Right lobe of liver (tissue), 6 donors: ENCODE measurements at regions not wholly inside any gene's neighbourhood (a gene's known extent, or its start where the extent isn't known, plus 50 kb on each side); places are given as distances from the start of the nearest gene placed in this dataset.
"Not testable (repeated sequence)": the region's sequence is repeated elsewhere in the genome, so short reads cannot be mapped to it uniquely, and the experiment has no call there.

ENCODE experiments used
- ATAC-seq, 4 donors: fragments of 200-7000 bp; cut with Tn5 transposase; one replicate each; pipeline ENCODE4 v1.9.1; 2020; ENCODE audit warnings: mild to moderate bottlenecking in 4 of 4, moderate library complexity in 4 of 4
- DNase-seq, 3 donors: peaks; one replicate each; pipeline ENCODE4 v3.0.0-alpha.2; 2020
- H3K27ac ChIP-seq, 3 donors: fragments of 200-600 bp; one replicate each; pipeline ENCODE4 v1.8.0; 2022
- H3K27me3 ChIP-seq, 2 donors: fragments of 200-600 bp; one replicate each; pipeline ENCODE4 v1.8.0; 2022
- H3K36me3 ChIP-seq, 4 donors: fragments of 200-600 bp; sonication (generic) in 1 of 4; one replicate each; pipeline versions ENCODE4 v1.5.1 to v1.8.0; 2017 to 2022; ENCODE audit warnings: control low read depth in 1 of 4
- H3K4me1 ChIP-seq, 4 donors: fragments of 200-600 bp; sonication (generic) in 1 of 4; one replicate each; pipeline versions ENCODE4 v1.5.1 to v1.8.0; 2017 to 2022; ENCODE audit warnings: control low read depth in 1 of 4
- H3K4me3 ChIP-seq, 3 donors: fragments of 200-600 bp; one replicate each; pipeline ENCODE4 v1.8.0; 2022
- H3K9me3 ChIP-seq, 4 donors: fragments of 200-600 bp; sonication (generic) in 1 of 4; one replicate each; pipeline versions ENCODE4 v1.5.1 to v1.8.0; 2017 to 2022; ENCODE audit warnings: control low read depth in 1 of 4
- CTCF ChIP-seq, 4 donors: fragments of 200-600 bp in 3 of 4; fragments of 450-650 bp in 1 of 4; IDR thresholded peaks; one replicate each; pipeline versions ENCODE4 v1.5.1 to v1.8.0; 2016 to 2022; ENCODE audit warnings: antibody characterized with exemption in 4 of 4, mild to moderate bottlenecking in 2 of 4
- POLR2A ChIP-seq: fragments of 450-650 bp; IDR thresholded peaks from one replicate; pipeline ENCODE4 v1.6.1; 2017; ENCODE audit warnings: antibody characterized with exemption, mild to moderate bottlenecking
- whole genome bisulfite sequencing: methylation state at CpG from one replicate; pipeline ENCODE4 v1.1.6; 2018; ENCODE audit warnings: low coverage, low lambda C conversion rate; ENCODE audit not compliant: insufficient coverage; ENCODE audit errors: missing lambda C conversion rate; 5-methylcytosine and 5-hydroxymethylcytosine counted together
- intact Hi-C, 2 donors: fragments of 100-400 bp; cut with DNase I; formaldehyde crosslinking; loops; one replicate each; pipeline versions ENCODE4 v1.11.2 to v1.14.1; 2022
- donor health status: DM: no; HTN: yes; CAD: no.
- donor health status: DM: no; HTN: no; CAD: no.
- donor health status: DM: no; HTN: no; CAD: no.
- donor health status: DM: no; HTN: yes; CAD: no.
- donor health status: DM: no; HTN: yes; CAD: no.

DNA sequence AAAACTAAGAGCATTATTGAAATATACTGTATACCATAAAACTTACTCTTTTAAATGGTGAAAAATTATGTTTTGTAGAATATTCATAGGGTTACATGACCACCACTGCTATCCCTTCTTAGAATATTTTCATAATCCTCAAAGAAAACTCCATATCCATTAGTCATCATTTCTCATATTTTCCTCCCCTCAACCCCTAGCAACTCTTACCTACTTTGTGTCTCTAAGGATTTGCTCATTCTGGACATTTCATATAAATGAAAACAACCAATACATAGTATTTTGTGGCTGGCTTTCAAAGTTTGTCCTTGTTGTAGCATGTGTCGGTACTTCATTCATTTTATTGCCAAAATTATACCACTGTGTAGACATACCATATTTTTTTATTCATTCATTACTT is 863.8 kb downstream of the KCNA4 start:
- no peaks in the 10 kb centered on the region for H3K9me3 ChIP-seq
- no peak for ATAC-seq
- intact Hi-C loops, result no loop called here
- TF ChIP-seq CTCF (IDR thresholded peaks at IDR 0.05), result no peak
- TF ChIP-seq POLR2A, result no peak
- DNase-seq, result no peak
- no peaks in the 10 kb centered on the region for H3K36me3 ChIP-seq
- H3K4me1 ChIP-seq, result no peaks in the 10 kb centered on the region
- 70% methylated on average over 1 of the region's 1 CpG for WGBS
- no peaks in the 10 kb centered on the region for H3K27me3 ChIP-seq
- H3K27ac ChIP-seq, result no peak overlapping the region
- H3K4me3 ChIP-seq, result no peak overlapping the region

GRCh38 chr11:29142573-29142972 is 874.3 kb downstream of the KCNA4 start:
- H3K27me3 ChIP-seq, intact Hi-C loops, H3K4me3 ChIP-seq, H3K9me3 ChIP-seq, H3K36me3 ChIP-seq, H3K27ac ChIP-seq, H3K4me1 ChIP-seq, DNase-seq: not testable (repeated sequence)
- ATAC-seq, result peak in 3 of 4 donors; percentile 30 to 91 (median 65)
- 19% methylated on average over 1 of the region's 1 CpG for WGBS

- Histone ChIP-seq H3K4me3 (no peak overlapping the region), H3K9me3 (no peaks in the 10 kb centered on the region), H3K36me3 (no peaks in the 10 kb centered on the region), H3K27ac (no peak overlapping the region), H3K27me3 (no peaks in the 10 kb centered on the region), H3K4me1 (no peaks in the 10 kb centered on the region)
- DNase-seq (no peak), ATAC-seq (no peak)
- TF ChIP-seq CTCF (IDR thresholded peaks at IDR 0.05) (no peak), POLR2A (no peak)
- WGBS, result 55% methylated on average over 1 of the region's 1 CpG
- intact Hi-C loops, result no loop called here
Measured at GRCh38 chr11:29135504-29135903, 881.3 kb downstream of the KCNA4 start.

GRCh38 chr11:29131055-29131454 is 885.8 kb downstream of the KCNA4 start:
- Histone ChIP-seq H3K36me3 (no peaks in the 10 kb centered on the region), H3K27ac (no peak overlapping the region), H3K9me3 (no peaks in the 10 kb centered on the region), H3K4me3 (no peak overlapping the region), H3K4me1 (no peaks in the 10 kb centered on the region), H3K27me3 (no peaks in the 10 kb centered on the region)
- intact Hi-C loops, result no loop called here
- 83% methylated on average over 1 of the region's 1 CpG for WGBS
- no peak for ATAC-seq
- DNase-seq, result no peak
- no peak for TF ChIP-seq POLR2A
- TF ChIP-seq CTCF (IDR thresholded peaks at IDR 0.05), result no peak

DNA sequence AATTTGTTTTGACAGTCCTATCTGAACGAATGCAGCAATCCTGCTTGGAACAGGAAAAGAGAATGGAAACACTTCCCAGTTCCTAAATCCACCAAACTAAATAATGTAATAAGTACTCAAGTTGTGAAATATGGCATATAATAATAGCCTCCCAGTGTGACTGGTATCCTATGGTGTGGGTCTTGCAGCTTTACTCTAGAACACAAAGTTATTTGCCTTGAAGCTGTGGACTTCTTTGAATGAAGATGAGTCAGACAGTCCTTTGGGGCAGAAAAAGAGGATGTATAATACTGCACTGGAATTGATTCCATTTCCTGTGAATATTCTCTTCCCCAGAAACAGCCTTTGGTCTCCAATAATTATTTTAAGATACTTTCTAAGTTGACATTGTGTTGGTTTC is 887.0 kb downstream of the KCNA4 start:
- Histone ChIP-seq H3K27me3 (no peaks in the 10 kb centered on the region), H3K9me3 (no peaks in the 10 kb centered on the region), H3K4me1 (no peaks in the 10 kb centered on the region), H3K4me3 (no peak overlapping the region), H3K36me3 (no peaks in the 10 kb centered on the region), H3K27ac (no peak overlapping the region)
- no peak for DNase-seq
- TF ChIP-seq POLR2A (no peak), CTCF (IDR thresholded peaks at IDR 0.05) (no peak)
- WGBS, result 30% methylated on average over 1 of the region's 1 CpG
- ATAC-seq, result no peak
- intact Hi-C loops, result no loop called here
